ENCODE measurements at regions not wholly inside any gene's neighbourhood (a gene's known extent, or its start where the extent isn't known, plus 50 kb on each side); places are given as distances from the start of the nearest gene placed in this dataset.

DNA sequence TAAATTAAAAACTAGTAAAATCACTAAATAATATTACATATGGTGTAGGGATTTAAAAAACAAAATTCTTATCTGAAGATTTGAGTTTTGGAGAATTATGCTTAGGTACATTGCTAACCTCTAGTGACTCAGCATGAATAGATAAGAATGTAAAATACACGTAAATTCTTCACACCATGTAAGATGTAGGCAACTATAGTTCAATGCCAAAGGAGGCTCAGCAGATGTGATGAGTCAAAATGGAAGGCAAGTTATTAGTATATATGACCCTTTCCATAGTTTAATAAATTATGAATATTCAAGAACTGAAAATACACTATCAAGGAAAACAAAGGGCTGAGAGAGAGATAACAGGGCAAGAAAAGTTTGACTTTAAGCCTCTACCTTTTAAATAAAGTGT lies 79.0 kb downstream of the MRPS30 start:
- H4K20me1 ChIP-seq (ENCODE audit: insufficient read depth, low read length): no peaks in the 10 kb centered on the region
- TF ChIP-seq, protein P1, sequence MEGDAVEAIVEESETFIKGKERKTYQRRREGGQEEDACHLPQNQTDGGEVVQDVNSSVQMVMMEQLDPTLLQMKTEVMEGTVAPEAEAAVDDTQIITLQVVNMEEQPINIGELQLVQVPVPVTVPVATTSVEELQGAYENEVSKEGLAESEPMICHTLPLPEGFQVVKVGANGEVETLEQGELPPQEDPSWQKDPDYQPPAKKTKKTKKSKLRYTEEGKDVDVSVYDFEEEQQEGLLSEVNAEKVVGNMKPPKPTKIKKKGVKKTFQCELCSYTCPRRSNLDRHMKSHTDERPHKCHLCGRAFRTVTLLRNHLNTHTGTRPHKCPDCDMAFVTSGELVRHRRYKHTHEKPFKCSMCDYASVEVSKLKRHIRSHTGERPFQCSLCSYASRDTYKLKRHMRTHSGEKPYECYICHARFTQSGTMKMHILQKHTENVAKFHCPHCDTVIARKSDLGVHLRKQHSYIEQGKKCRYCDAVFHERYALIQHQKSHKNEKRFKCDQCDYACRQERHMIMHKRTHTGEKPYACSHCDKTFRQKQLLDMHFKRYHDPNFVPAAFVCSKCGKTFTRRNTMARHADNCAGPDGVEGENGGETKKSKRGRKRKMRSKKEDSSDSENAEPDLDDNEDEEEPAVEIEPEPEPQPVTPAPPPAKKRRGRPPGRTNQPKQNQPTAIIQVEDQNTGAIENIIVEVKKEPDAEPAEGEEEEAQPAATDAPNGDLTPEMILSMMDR (IDR thresholded peaks at IDR 0.05; ENCODE audit: extremely low read depth, low read depth, low read length): no peak
- H3K27ac ChIP-seq (ENCODE audit: low read depth, low read length): no peak overlapping the region
- H3K27me3 ChIP-seq (ENCODE audit: insufficient read depth, low read length): no peaks in the 10 kb centered on the region
- DNase-seq (ENCODE audit: insufficient read length, low spot score, missing footprints): no peak
- H3K79me2 ChIP-seq (ENCODE audit: insufficient read depth, low read length): no peaks in the 10 kb centered on the region
- no peak overlapping the region for H2AFZ ChIP-seq (ENCODE audit: low read length)
- H3K4me3 ChIP-seq (ENCODE audit: insufficient read depth, low read length): no peak overlapping the region
- H3K9me3 ChIP-seq (ENCODE audit: low read depth, low read length): peaks cover 2% of the 10 kb centered on the region
- no peak overlapping the region for H3K4me2 ChIP-seq (ENCODE audit: insufficient read depth, low read length)
- no peaks in the 10 kb centered on the region for H3K4me1 ChIP-seq (ENCODE audit: insufficient read depth, low read length)
- H3K36me3 ChIP-seq (ENCODE audit: insufficient read depth, low read length): no peaks in the 10 kb centered on the region

DNA sequence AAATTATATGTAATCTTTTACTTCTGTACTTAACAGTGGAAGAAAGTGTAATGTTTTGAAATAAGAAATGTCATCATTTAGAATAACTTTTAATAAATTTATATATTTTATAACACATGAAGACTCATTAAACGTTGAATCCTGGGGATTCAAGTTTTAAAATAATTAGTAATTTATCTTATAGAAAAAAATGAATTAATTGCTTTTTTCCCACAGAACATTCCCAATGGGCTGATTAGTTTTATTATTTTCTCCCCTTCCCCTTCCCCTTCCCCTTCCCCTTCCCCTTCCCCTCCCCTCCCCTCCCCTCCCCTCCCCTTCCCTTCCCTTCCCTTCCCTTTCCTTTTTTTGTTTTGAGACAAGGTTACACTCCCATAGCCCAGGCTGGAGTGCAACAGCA lies 79.7 kb downstream of the MRPS30 start:
- Histone ChIP-seq H2AFZ (ENCODE audit: low read length) (no peak overlapping the region), H3K4me3 (ENCODE audit: insufficient read depth, low read length) (no peak overlapping the region), H3K4me2 (ENCODE audit: insufficient read depth, low read length) (no peak overlapping the region), H3K36me3 (ENCODE audit: insufficient read depth, low read length) (no peaks in the 10 kb centered on the region), H3K9me3 (ENCODE audit: low read depth, low read length) (peaks cover 2% of the 10 kb centered on the region), H3K27me3 (ENCODE audit: insufficient read depth, low read length) (no peaks in the 10 kb centered on the region), H4K20me1 (ENCODE audit: insufficient read depth, low read length) (no peaks in the 10 kb centered on the region), H3K79me2 (ENCODE audit: insufficient read depth, low read length) (no peaks in the 10 kb centered on the region), H3K4me1 (ENCODE audit: insufficient read depth, low read length) (no peaks in the 10 kb centered on the region), H3K27ac (ENCODE audit: low read depth, low read length) (no peak overlapping the region)
- no peak for DNase-seq (ENCODE audit: insufficient read length, low spot score, missing footprints)
- TF ChIP-seq, protein P1 (IDR thresholded peaks at IDR 0.05; ENCODE audit: extremely low read depth, low read depth, low read length): no peak

DNA sequence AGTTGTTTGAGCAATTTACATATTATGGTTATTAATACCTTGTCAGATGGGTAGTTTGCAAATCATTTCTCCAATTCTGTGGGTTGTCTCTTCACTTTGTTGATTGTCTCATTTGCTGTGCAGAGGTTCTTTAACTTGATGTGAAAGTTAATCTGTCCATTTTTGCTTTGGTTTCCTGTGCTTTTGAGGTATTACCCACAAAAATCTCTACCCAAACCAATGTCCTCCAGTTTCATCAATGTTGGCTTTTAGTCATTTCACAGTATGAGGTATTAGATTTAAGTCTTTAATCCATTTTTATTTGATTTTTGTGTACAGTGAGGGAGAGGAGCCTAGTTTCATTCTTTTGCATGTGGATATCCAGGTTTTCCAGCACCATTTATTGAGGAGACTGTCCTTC lies 82.4 kb downstream of the MRPS30 start:
- Histone ChIP-seq H3K4me2 (ENCODE audit: insufficient read depth, low read length) (no peak overlapping the region), H3K36me3 (ENCODE audit: insufficient read depth, low read length) (no peaks in the 10 kb centered on the region), H4K20me1 (ENCODE audit: insufficient read depth, low read length) (no peaks in the 10 kb centered on the region), H2AFZ (ENCODE audit: low read length) (no peak overlapping the region), H3K4me3 (ENCODE audit: insufficient read depth, low read length) (no peak overlapping the region), H3K27me3 (ENCODE audit: insufficient read depth, low read length) (no peaks in the 10 kb centered on the region), H3K79me2 (ENCODE audit: insufficient read depth, low read length) (no peaks in the 10 kb centered on the region), H3K4me1 (ENCODE audit: insufficient read depth, low read length) (no peaks in the 10 kb centered on the region), H3K9me3 (ENCODE audit: low read depth, low read length) (peaks cover 4% of the 10 kb centered on the region), H3K27ac (ENCODE audit: low read depth, low read length) (no peak overlapping the region)
- TF ChIP-seq, protein P1 (IDR thresholded peaks at IDR 0.05; ENCODE audit: extremely low read depth, low read depth, low read length): no peak
- DNase-seq (ENCODE audit: insufficient read length, low spot score, missing footprints): no peak

DNA sequence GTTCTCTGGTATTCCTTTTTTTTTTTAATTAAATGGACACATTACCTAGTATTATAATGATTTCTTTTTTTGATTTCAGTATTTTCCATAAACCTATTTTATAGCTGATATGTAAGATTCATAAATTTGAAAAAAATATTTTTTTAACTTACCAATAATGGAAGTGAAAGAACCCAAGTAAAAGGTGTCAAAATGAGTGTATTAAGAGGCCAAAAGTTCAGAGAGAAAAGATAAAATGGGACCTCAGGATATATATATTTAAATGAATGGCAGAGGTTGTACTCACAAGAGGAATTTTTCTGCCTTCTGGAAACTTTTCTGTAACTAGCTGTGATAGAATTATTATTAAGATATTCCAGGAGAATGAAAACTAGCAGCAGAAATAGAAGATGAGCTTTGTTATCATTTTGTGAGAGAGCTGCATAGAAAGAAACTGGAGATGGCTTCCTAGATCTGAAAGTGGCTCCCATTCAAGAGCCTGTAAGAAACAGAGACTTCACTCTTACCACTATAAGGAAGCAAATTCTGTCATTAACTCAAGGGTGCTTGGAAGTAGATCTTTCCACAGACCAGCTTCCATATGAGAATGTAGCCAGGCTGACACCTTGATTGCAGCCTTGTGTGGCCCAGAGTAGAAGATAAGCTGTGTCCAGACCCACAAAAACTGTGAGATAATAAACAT lies 91.7 kb downstream of the MRPS30 start:
- H3K4me1 ChIP-seq (ENCODE audit: insufficient read depth, low read length): no peaks in the 10 kb centered on the region
- no peak overlapping the region for H3K4me2 ChIP-seq (ENCODE audit: insufficient read depth, low read length)
- H3K27ac ChIP-seq (ENCODE audit: low read depth, low read length): no peak overlapping the region
- H3K36me3 ChIP-seq (ENCODE audit: insufficient read depth, low read length): no peaks in the 10 kb centered on the region
- no peaks in the 10 kb centered on the region for H4K20me1 ChIP-seq (ENCODE audit: insufficient read depth, low read length)
- H3K27me3 ChIP-seq (ENCODE audit: insufficient read depth, low read length): no peaks in the 10 kb centered on the region
- H3K9me3 ChIP-seq (ENCODE audit: low read depth, low read length): no peaks in the 10 kb centered on the region
- H3K79me2 ChIP-seq (ENCODE audit: insufficient read depth, low read length): no peaks in the 10 kb centered on the region
- H3K4me3 ChIP-seq (ENCODE audit: insufficient read depth, low read length): no peak overlapping the region
- TF ChIP-seq, protein P1 (IDR thresholded peaks at IDR 0.05; ENCODE audit: extremely low read depth, low read depth, low read length): no peak
- DNase-seq (ENCODE audit: insufficient read length, low spot score, missing footprints): no peak
- H2AFZ ChIP-seq (ENCODE audit: low read length): no peak overlapping the region
